NCI-H1930 (cell line): ENCODE measurements at regions not wholly inside any gene's neighbourhood (a gene's known extent, or its start where the extent isn't known, plus 50 kb on each side); places are given as distances from the start of the nearest gene placed in this dataset.
"Not testable (repeated sequence)": the region's sequence is repeated elsewhere in the genome, so short reads cannot be mapped to it uniquely, and the experiment has no call there.

Experiments
- DNase-seq, 2 experiments: peaks; one replicate each; lab custom pipeline; 2025; lab: John Stamatoyannopoulos, UW

DNA sequence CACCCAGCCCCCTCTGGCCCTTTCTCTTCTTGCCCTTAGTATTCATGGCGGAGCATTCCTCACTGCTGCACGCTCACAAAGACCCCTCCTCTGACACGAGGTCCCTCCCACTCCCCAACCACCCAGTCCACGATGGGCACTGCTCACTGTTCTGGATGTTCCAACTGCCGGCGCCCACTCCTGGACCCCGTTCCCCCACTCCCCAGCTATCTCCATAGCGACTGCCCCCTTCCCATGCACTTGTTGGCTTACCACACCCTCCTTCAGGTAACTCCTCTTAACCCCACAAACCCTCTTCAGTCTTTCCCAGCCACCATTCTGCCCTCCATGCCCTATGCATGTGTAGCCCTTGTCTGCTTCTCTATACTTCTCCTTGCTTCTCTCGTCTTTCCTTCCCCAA lies 961.5 kb upstream of the DEFB115 start:
- DNase-seq: not testable (repeated sequence)

DNA sequence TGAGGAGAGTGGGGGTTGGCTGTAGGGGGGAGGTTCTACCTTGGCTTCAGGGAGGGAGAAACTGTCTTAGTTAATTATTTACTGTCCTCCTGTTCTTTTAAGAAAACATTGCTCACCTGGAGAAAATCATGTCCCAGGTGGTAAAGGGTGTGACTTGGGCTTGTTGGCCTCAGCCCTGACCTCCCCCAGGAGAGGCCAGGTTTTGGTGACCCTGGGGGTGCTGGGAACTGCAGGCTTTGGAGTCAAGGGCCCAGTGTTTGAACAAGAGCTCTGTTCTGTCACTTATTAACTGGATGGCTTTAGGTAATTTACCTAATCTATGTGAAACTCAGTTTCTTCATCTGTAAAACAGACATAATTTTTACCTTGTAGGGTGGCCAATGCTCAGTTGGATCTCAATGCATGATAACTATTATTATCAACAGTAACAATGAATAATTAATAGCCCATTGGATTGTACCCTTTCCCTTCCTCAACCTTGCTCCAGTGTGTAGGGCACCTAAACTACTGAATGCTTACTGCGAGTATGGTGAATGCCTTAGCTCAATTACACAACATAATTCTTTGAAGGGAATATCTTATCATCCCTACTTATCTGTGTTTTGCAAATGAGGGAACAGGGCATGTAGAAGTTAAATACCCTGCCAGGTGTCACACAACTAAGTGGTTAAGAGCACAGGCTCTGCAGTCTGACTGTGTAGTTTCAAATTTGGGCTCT lies 959.4 kb upstream of the DEFB115 start:
- not testable (repeated sequence) for DNase-seq

DNA sequence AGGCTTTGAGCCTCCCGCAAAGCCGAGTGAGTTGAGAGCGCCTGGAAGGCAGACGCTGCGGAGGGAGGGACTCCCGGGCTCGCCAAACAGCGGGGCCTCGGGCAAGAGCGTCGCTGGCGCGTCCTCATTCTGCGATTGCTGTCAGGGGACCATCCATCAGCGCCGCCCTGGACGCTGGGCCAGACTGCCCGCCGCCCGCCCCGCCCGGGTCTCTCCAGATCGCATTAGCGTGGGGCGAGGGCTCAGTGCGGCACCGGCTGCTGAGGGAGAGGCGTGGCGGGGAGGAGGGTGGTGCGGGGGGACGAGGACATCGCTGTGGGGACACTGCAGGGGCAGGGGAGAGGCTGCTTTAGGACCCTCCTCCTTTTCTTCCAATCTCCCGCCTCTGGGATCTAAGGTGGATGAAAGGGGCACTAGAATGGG lies 957.2 kb upstream of the DEFB115 start:
- DNase-seq: peak; percentile 2 to 15

GRCh38 chr20:30302786-30303185 lies 954.7 kb upstream of the DEFB115 start:
- not testable (repeated sequence) for DNase-seq

DNA sequence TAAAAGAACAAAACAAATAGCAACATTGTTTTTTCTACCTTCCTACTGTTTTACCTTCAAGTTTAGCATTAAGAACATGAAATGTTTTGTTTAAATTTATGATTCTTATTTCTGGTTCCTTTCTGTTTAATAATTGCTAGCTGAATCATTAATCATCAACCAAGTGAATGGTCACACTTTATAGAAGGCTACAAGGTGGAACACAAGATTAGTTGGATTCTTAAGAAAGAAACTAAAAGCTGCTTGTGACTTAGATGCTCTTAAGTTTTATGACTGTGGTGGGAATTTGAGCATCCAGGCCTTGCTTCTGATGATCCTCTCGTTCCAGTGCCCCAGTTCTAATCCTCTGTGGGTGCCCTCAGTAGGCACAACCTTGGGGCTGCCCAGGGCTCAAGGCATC lies 947.5 kb upstream of the DEFB115 start:
- DNase-seq: not testable (repeated sequence)

DNA sequence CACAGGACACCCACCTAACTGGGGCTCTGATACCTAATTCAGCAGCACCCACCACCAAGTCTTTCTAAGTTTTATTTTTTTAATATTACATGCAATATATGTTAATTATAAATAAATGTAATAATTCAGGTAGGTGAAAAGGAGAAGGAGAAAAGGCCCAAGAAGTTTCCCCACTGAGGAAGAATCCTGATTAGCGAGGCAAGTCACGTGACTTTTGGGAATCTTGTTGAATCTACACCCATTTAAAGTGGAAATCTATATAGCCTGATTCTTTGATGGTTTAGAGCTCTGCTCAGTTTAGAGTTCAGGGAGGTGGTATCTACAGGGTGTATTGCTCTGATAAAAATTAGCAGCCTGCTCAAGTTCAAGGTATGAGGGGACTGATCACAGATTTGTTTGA lies 947.1 kb upstream of the DEFB115 start:
- DNase-seq: not testable (repeated sequence)

DNA sequence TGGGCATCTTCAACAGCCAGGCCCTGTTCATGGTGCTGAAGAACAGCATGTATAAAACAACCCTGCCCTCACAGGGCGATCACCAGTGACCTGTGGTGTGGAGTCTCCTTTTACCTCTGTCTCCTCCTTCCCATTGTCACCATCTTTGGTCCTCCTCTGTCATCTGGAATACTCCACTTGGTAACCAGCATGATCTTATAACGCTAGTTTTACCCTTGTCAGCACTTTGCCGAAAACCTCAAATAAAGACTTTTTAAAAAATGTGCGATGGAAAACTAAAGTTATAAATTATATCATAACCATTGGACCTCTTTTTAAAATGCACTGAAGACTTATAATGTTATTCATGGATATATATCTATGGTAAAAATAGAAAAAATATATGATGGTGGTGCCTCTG lies 945.2 kb upstream of the DEFB115 start:
- DNase-seq: not testable (repeated sequence)

GRCh38 chr20:30313660-30314059 lies 943.8 kb upstream of the DEFB115 start:
- not testable (repeated sequence) for DNase-seq

- DNase-seq: not testable (repeated sequence)
These were observed 941.4 kb upstream of the DEFB115 start for GRCh38 chr20:30316063-30316462.

GRCh38 chr20:30316532-30317299 lies 940.7 kb upstream of the DEFB115 start:
- not testable (repeated sequence) for DNase-seq

DNA sequence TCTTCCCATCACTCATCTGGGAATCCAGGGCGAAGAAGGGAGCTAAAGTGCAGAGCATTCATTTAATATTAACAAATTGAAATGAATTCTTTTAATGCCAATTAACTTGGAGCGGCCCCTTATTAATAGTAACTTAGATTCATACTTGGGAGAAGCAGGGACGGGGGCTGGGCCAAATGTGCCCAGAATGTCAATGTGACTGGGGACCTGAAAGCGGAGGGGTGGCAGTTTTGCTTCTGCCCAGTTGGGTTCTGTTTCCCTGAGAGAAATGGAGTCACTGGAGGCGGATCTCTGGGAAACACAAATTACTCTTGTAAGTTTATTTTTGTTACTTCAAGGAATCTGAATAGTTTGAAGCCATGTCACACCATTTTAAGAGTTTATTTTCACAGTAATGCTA lies 923.7 kb upstream of the DEFB115 start:
- DNase-seq: not testable (repeated sequence)

- not testable (repeated sequence) for DNase-seq
These were observed 919.9 kb upstream of the DEFB115 start for GRCh38 chr20:30337556-30337955.

DNA sequence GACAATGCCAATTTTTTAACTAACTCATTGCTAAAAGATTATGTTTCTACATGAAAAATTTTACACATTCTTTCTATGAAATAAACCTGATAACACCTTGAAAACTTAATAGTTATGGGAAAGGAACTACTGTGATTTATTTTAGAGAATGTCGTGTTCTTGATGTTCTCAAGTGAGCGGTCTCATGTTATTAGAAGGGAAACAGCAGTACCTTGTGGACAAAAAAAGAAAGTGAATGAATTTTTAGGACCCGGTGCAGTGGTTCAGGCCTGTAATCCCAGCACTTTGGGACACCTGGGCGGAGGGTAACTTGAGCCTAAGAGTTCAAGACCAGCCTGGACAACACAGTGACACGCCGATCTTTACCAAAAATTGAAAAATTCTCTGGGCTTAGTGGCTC lies 908.5 kb upstream of the DEFB115 start:
- peak in 1 of 2 experiments; percentile 0 for DNase-seq

- peak in 1 of 2 experiments; percentile 1 for DNase-seq
These were observed 900.5 kb upstream of the DEFB115 start for GRCh38 chr20:30356854-30357467.

GRCh38 chr20:30361756-30362155 lies 895.7 kb upstream of the DEFB115 start:
- not testable (repeated sequence) for DNase-seq

DNA sequence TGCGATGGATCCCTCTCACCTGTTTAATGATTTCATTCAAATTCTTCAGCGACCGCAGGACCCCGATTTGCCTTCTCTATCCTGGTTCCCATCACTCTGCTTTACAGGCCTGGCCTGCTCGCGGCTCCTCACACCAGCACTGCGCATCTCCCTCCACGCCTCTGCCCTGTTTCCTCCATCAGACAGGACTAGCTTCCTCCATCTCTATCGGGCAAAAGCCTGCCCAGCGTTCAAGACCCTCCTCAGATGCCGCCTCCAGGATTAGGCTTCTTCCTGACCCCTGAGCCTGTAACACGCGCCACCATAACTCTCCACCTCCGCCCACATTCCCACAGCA lies 881.1 kb upstream of the DEFB115 start:
- DNase-seq: not testable (repeated sequence)

DNA sequence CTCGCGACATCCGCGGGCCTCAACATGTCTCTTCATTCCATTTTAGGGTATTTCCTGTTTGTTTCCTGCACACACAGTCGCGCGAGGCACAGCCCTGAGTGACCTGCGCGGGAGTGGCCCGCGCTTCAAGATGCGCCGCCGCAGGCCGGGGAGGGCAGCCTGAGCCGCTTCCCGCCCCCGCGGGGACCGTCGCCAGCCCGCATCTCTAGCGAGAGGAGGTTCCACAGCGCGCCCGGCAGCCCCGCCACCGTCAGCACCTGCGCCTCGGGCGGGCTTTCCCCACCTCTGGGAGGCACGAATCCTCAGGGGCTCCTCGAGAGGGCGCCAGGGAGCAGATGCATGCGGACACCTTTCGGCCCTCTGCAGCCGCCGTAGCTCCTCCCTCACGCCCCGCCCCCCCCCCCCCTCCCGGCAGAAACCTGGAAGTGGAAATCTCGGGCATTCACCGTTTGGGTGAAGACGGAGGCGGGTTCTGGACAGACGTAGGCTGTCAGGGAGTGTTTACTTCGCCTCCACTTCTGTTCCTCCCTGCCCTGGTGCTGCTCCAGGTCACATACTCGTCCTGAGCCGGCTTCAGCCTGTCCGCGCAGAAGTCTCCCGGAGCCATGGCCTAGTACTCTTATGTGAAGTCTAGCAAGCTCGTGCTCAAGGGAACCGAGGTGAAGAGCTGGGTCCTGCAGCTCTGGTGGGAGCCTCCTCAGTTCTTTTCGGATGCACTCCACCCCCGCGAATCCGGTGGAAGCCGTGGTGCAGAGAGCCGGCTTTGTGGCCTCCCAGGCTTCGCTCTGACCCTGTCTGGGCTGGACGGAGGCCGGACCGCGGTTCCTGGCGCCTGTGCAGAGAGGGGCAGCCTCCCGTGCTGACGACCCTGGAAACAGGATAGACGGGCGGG lies 880.5 kb upstream of the DEFB115 start:
- DNase-seq: peak; percentile 84

DNA sequence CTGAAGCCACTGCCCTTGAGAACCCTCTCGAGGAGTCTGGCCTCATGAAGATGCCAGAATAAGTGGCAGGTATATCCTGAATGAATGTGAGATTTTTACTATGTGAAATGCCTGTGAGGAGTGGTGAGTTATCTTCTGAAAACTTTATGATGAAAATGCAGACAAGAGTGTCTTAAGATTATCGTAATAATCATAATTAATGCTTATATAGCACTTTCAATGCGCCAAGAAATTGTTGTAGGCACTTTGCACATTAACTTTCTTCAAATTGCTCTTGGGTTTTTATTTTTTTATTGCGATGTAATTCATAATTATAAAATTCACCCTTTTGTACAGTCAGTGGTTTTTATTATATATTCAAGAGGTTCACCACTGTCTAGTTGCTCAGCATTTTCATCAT lies 879.1 kb upstream of the DEFB115 start:
- not testable (repeated sequence) for DNase-seq

DNA sequence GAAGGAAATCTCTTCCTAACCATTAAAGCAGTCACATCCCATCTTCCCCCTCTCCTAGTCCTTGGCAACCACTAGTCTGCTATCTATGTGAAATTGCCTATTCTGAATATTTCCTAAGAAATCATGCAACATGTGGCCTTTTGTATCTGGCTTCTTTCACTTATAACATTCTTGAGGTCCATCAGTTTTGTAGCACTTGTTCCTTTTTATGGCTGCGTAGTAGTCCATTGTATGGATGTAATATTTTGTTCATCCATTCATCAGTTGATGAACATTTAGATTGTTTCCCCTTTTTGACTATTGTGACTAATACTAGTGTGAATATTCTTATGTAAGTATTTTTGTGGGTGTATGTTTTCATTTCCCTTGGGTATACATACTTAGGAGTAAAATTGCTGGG lies 878.7 kb upstream of the DEFB115 start:
- DNase-seq: not testable (repeated sequence)

- not testable (repeated sequence) for DNase-seq
These were observed 872.6 kb upstream of the DEFB115 start for GRCh38 chr20:30384841-30385240.

DNA sequence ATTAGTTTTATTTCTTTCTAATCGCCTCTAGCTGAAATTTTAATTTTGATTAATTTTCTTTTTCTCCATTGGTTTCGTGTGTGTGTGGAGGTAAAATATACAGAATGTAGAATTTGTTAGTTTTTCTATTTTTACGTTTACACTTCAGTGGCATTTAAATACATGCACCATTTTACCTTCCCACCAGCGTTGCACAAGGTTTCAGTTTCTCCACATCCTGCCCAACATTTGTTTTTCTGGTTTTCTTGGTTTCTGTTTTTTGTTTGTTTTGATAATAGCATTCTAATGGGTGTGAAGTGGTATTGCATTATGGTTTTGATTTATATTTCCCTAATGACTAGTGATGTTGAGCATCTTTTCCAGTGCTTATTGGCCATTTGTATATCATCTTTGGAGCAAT lies 871.4 kb upstream of the DEFB115 start:
- DNase-seq: not testable (repeated sequence)

GRCh38 chr20:30387823-30388222 lies 869.6 kb upstream of the DEFB115 start:
- DNase-seq: not testable (repeated sequence)
